Renal pelvis (tissue), 1 donor: ENCODE measurements at regions not wholly inside any gene's neighbourhood (a gene's known extent, or its start where the extent isn't known, plus 50 kb on each side); places are given as distances from the start of the nearest gene placed in this dataset.

Experiments used
- DNase-seq: peaks from one replicate; pipeline ENCODE4 v3.0.0-alpha.2; 2013

DNA sequence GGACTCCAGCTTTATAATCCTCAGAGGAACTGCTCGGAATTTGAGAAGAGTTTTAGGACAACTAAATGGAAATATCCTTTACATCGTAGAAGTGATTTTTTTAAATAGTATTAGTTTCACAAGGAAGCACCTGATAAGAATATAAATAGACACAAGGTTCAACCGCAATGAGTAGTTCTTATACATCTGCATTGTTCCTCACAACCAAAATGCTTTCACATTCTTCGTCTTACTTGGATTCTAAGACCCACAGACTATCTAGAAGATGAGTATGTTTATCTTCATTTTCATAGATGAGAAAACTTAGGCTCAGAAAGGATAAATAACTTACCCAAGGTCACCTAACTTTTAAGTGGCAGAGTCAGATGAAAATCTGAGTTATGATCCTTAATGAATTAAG is 469.0 kb downstream of the GALC start:
- DNase-seq = no peak

DNA sequence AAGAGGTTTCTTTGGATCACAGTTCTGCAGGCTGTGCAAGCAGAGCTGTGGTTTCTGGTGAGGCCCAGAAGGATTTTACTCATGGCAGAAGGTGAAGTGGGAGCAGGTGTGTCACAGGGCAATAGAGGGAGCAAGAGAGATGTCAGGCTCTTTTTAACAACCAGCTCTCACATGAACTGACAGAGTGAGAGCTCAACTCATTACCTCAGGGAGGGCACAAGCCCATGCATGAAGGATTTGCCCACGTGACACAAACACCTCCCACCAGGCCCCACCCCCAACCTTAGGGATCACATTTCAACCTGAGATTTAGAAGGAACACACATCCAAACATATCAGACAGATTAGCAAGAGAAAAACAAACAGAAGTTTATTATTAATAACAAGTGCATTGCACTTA is 470.4 kb downstream of the GALC start:
- no peak for DNase-seq

DNA sequence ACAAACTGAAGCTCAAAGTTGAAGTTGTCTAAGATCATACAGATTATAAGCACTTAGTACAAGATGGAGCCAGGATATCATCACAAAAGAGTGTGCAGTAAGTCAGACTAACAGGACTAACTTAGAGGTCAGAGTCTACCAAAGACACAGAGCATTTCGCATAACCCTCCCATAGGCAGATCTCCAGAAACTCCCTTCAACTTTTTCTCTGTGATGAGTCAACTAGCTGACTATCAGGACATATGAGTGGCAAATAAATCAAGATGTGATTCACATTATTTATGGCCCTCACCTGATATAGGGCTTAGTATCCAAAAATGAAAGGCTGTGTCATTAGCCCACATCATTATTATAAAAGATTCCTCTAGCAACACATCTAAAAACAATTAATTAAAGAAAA is 484.6 kb downstream of the GALC start:
- DNase-seq = no peak

DNA sequence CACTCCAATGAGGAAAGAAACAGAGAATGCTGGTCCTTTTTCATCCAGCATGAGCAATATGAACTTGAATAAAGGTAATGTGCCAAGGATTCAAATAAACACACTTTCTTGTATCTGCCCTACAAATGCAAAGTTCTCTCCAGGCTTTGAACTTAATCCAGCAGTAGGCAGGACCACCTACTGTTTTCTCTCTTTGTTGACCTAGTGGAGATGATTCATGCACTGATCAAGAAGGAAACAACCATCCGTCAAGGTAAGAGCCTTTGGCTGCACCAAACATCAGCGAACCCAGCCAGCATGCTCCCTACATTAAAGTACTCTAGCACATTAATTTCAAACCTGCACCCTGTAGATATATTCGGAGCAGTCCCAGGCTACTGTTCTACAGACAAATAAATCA is 489.3 kb downstream of the GALC start:
- no peak for DNase-seq

DNA sequence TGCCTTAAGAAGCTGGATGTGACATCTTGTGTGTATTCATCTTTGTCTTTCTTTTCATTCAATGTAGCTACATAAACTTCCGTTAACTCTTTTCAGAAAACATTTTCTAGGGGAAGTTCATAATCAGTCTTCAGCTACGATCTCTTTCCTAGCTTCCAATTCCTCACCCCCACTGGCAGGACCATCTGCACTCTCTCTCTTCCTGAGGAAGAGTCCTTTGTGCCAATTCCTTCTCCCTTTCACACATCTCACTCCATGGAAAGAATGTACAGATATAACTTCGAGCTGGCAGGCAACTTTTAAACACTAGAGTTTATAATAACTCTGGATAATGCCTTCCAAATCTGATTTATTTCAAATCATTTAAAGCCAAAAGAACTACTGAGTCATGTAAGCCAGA is 495.7 kb downstream of the GALC start:
- no peak for DNase-seq

DNA sequence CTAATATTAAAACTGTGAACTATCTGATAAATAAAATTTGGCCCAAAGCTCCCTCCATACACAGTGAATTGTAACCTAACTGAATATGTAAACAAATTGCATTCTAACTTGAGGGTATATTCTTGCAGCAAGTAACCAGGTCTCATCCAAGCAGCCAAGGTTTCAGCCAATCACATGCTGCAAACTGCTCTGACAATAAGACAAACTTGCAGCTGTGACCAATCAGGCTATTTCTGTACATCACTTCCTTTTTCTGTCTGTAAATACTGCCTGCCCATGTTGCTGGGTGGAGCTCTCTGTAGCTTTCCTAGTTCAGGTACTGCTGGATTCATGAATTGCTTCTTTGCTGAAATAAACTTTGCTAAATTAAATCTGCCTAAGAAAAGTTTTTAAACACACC is 499.0 kb downstream of the GALC start:
- DNase-seq = no peak

DNA sequence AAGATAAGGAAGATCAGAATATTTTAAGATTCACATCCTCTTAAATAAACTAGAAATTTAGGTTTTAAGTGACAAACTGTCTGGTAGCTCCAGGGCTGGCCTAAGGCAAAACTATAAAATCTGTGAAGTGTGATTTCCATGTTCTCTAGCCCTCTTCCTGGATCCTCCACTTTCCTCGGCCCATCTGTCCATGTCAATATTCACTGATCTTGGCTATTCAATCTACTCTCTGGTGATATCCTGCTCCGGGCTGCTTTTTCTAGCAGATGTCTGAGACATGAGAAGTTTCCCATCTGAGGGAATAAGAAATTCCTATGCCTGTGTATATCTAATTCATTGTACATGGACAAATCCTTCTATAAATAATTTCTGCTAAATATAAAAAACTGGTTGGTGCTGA is 500.4 kb downstream of the GALC start:
- no peak for DNase-seq

DNA sequence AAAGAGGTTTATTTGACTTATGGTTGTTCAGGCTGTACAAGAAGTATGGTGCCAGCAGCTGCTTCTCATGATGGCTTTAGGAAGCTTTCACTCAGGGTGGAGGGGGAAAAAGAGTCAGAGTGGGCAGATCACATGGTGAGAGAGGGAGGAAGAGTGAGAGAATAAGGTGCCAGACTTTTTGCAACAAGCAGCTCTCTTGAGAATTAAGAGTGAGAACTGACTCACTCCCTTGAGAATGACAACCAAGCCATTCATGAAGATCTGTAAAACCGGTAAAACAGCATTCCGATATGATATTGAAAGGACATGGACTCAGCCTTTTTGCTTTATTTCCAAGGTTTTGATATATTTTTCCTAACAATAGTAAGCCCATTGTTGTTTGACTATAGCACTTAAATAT is 501.2 kb downstream of the GALC start:
- DNase-seq = no peak

DNA sequence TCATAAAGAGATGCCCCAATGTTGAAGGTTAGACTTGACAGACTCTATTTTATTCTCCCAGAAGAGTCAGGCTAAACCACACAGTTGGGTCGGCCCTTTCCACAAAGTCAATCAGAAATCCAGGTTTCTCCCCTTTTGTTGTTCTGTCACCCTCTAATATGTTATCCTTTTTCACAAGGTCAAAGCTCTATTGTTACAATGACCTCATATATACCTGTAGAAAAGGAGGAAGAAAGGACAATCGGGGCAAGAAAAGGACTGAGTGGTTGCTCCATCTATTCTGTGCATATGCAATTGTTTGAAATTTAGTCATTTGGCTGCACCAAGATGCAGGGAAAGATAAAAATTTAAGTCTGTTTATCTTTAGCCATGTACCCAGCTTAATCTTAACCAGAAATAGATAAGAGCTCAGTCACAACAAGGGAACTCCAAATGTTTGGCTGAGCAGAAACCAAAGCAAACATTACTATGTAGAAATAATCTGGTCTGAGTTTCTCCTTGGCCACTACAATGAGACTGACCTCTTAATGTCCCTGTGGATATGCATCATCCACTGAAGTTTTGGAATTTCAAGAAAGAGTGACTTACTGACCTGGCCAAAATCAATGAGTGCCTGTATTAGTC is 503.7 kb downstream of the GALC start:
- DNase-seq = no peak

DNA sequence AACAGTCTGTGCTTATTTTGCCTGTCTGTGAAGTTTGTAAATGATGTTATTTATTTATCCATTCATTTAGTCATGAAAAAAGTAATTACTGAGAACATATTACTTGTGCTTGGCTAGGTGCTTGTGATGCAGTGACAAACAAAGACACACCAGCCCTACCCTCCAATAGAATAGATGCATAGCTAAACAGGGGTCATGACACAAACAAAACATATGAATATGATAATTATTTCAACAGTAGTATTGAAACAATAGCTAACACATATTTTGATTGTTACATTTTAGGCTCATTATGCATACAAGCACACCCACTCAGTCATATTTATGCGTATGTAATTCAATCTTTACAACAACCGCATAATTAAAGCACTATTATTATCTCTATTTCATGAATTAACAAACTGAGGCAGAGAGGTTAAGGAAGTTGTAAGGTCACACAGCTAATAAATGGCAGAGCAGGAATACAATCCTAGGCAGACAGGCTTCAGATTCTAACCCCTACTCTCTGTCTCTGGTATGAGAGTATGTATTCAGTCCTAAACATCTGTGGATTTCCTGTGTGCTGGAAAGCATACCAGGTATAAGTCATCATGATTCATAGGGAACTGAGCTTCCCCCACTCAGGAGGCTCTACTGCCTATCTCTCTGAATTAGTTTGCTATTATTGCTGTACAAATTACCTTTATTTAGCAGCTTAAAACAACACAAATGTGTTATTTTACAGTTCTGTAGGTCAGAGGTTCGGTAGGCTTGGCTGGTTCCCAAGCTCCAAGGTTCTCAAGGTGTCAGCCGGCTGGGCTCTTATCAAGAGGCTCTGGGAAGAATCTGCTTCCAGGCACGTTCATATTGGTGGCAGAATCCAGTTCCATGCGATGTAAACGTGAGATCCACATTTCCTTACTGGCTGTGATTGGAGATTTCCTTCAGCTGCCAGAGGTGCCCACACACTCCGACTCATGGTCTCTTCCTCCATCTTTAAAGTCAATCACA is 509.4 kb downstream of the GALC start:
- DNase-seq = no peak

DNA sequence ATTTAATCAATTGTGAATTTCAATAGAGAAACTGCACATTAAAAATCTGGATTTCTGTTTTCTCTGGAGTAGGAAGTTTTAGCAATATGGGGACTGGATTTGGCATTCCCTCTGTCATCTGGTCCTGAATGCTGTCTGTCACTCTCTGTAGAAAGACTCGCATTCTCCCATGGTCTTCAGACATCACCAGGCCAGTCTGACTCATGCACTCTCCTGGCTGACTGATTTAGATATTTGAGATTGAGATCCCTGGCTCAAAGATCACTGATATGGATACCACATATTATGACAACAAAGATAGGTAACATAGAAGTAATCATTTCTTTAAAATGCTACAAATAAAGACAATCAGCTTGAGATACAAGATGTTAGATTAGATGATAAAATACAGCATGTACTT is 524.5 kb downstream of the GALC start:
- DNase-seq = no peak

DNA sequence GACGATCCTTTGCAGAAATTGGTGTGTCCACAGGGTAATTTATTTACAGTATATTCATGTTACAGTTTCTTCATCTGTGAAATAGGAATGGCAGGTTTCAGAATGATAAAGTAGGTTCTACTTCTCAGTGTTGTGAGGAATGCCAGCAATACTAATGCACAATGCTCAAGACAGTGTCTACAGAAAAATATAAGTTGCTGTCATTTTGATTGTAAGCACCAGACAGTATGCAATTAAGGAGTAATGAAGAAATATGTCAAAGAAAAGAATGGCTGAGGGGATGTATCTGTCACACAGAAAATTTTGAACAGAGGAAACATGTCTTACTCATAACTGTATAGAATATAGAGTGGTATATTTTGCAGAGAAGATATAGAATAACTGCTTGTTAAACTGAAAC is 525.4 kb downstream of the GALC start:
- no peak for DNase-seq

DNA sequence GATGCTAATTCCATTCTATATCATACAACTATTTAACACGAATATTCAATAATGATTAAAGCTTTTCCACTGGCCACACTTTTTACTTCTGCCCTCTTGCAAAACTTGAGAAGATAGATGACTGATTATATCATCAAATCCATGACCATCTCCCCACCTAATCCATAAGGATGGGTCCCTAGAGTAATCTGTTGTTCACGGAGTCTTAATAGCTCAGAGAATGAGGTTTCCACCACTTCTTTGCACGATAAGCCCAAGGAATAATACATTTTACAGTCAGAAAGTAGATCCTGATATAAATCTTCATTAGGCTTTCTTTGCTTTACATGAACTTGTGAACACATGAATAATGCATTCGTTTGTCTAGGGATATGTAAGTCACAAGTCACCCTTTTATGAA is 527.2 kb downstream of the GALC start:
- no peak for DNase-seq

DNA sequence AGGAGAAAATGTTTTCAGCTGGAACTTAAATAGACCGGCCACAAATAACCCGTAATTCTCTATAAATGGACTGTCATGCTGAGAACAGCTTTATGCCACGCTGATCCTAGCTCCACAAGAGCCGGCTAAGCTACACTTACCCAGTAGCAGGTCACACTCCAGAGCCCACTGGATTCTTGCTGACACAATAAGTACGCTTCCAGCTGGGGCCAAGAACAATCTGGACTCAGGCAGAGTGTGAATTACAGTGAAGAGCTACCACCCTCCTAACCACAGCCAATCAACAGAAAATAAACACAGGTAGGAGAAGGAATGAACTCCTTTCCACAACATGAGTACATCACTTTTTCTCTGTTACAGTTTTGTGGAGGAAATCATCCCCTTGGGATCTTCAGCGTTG is 531.3 kb downstream of the GALC start:
- DNase-seq = no peak

DNA sequence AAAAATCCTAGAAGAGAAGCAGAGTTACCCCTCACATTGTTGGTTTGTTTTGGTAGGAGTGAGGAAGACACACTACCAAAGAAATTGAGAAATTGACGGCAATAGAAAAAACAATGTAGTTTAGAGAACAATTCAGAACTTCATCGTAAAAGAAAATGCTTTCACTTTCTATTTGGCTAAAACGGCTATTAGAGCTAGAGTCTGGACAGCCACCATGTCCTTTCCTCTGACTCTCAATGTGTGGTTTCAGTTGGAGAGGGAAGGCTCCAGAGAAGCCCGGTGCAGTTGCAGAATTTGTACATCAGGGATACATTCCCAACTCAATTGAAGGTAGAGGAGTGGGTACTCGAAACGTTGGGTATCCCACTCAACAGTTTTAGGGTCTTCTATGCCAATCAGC is 535.3 kb downstream of the GALC start:
- no peak for DNase-seq

DNA sequence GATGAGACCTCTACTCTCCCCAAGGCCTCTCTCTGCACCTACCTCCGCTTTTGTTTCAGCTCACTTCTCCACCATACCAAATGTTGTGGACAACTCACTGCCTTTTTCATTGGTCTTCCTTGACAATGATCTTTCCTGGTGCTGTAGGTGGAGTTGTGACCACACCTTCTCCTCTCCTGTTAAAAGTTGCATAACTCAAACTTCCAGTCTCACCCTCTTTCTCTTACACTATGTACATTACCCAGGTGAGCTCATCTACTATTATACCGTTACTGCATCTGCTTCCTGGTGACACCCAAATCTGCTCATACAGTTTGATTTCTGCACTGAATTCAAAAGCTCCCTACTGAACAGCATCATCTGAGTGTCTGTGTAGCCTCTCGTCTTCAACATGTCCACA is 542.8 kb downstream of the GALC start:
- no peak for DNase-seq

DNA sequence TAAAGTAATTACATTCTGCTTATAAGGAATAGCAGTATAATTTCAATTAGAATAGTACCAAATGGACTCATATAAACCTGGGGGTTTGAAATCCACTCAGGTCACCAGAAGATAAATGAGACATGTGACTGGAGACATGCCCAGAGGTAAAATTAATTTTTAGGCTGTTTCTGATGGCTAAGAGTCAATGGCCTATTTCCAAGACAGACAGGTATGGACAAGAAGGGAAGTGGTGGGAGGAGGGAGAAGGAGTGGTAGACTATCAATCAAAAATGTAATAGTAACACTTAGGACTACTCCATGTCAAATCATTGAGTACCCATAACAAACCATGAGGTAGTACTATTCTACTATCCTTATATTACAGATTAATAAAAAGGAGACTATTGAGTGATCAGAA is 544.0 kb downstream of the GALC start:
- DNase-seq = no peak

DNA sequence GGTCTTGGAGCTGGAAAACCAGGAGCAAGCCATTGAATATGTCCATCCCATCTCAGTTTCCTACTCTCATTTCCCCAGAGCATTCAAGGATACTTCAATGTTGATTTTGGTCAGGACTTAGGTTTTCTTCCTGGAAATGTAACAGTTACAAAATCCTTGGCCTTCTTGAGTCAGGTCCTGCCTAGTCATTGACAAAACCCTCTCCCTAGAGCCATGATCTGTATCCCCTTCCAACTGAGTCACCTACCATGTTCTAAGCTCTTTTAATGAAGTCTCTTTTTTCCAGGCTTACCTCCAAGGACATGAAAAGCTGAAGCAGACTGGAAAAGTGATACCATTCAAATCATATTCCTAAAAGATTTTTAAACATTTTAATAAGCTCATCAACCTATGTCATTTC is 549.2 kb downstream of the GALC start:
- DNase-seq = no peak

DNA sequence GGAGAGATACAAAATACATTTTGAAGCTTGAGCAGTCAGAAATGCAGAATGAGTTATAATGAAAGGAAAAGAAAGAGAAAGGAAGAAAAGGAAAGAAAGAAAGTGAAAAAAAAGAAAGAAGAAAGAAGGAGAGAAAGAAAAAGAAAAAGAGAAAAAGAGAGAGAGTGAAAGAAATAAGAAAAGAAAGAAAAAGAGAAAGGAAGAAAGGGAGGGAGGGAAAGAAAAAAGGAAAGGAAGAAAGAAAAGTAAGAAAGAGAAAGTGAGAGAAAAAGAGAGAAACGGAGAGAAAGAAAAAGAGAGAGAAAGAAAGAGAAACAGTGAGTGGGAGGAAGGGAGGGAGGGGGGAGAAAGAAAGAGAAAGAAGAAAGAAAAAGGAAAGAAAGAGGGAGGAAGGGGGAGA is 549.9 kb downstream of the GALC start:
- no peak for DNase-seq

DNA sequence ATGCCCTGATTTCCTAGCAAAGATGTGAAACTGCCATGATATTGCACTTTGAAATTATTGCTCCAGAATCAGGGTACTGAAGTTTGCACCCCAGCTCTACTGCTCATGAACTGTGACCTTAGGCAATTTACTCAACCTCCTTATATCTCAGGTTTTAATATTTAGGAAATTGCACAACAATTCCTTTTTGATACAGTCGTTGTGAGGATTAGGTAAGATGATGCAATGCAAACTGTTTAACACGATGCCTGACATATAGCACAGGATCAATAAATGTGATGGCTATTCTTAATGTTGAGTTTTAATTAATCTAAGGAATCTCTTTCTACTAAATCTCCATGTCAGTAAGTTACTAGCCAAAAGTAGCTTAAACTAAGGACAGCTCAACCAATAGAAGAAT is 555.8 kb downstream of the GALC start:
- DNase-seq = no peak

DNA sequence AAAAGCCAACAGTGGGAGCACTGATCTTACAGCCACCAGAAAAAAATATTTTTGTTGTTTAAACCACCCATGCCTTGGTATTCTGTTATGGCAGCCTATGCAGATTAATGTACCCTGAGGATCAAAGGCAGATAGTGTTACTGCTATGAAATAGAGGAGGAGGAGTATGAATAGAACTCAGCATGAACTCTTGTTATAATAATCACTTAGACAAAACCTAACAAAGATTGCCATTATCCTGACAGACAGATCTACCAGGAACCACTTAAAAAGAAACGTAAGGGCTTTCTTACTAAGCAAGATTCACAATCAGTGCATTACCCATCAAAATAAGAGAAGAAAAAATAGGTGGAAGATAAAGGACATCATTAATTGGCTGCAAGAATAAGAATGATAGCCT is 558.3 kb downstream of the GALC start:
- no peak for DNase-seq

DNA sequence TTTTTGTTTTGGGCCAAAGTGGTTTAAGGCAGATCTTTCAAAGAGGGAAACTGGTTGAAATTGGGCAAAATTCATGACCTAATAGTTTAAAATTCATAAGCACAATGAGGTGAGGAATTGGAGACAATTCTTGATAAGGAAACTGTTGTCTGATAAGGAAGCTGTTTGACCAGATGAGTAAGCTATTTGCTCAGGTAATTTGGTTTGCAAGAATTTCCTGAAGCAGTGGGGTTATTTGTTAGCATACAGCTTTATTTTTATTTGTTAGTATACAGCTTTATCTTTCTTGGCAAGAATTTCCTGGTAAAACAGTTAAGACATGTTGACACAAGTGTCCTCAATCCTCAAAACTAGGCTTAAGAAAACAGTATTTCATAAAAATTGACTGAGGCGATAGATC is 559.0 kb downstream of the GALC start:
- DNase-seq = no peak

DNA sequence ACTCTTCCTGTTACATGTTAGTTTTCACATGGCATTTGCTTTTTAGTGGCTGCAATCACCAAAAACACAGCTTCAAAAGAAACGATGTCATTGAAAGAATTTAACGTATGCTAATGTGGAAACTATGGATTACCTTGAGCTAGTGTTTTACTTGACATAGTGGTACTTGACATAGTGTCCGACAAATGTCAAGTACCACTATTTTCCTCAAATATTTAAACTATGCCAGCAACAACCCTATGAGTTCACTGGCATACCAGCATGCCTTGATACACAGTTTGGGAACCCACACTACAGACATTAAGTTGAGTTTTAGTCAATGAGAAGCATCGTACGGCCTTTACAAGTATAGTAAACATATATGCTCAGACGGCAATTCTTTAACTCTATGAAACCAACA is 560.3 kb downstream of the GALC start:
- no peak for DNase-seq

DNA sequence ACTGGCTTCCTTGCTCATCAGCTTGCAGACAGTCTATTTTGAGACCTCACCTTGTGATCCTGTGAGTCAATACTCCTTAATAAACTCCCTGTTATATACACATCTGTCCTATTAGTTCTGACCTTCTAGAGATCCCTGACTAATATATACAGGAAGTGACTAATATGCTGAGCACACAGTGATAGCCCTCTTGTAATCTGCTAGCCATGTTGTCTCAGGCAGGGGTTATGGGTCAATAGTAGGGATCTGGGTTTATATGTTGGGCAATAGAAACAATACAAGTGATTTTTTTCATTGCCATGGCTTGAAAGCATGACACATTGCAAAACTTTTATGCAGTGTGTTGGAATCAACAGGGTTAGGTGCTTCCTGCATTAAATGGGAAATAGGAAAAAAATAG is 562.2 kb downstream of the GALC start:
- DNase-seq = no peak
